WTC11 (cell line): ENCODE measurements at regions not wholly inside any gene's neighbourhood (a gene's known extent, or its start where the extent isn't known, plus 50 kb on each side); places are given as distances from the start of the nearest gene placed in this dataset.
A peak's percentile ranks its signal among the peaks of the same experiment; 100 is the strongest.

Source experiments
- ATAC-seq: fragments of 200-7000 bp; cut with Tn5 transposase; 2 replicates; pipeline ENCODE4 v1.10.0; 2021; ENCODE audit warnings: mild to moderate bottlenecking, moderate library complexity
- CTCF ChIA-PET: fragments of 300-600 bp; sonication (Branson Sonifier 250); formaldehyde crosslinking; loops from one replicate; lab custom pipeline; 2021; ENCODE audit warnings: antibody characterized with exemption; lab: Charles Lee
- POLR2A ChIA-PET: fragments of 350-600 bp; sonication (Branson Sonifier 250); formaldehyde crosslinking; loops from one replicate; lab custom pipeline; 2021; ENCODE audit warnings: antibody characterized with exemption; lab: Charles Lee
- DNase-seq: peaks from one replicate; pipeline ENCODE4 v3.0.0; 2021; ENCODE audit warnings: low spot score
- H3K27ac Mint-ChIP-seq: 2 replicates; pipeline ENCODE4 v1.8.0; 2021; ENCODE audit warnings: mixed read lengths
- H3K27me3 Mint-ChIP-seq: 2 replicates; pipeline ENCODE4 v1.8.0; 2021; ENCODE audit warnings: low read depth, mild to moderate bottlenecking, moderate library complexity, mixed read lengths
- H3K36me3 Mint-ChIP-seq: 2 replicates; pipeline ENCODE4 v1.8.0; 2021; ENCODE audit warnings: mixed read lengths
- H3K4me1 Mint-ChIP-seq: 2 replicates; pipeline ENCODE4 v1.8.0; 2022; ENCODE audit warnings: mixed read lengths
- H3K4me3 Mint-ChIP-seq: 2 replicates; pipeline ENCODE4 v1.8.0; 2021; ENCODE audit warnings: mild to moderate bottlenecking, moderate library complexity, mixed read lengths
- H3K9me3 Mint-ChIP-seq: 2 replicates; pipeline ENCODE4 v1.8.0; 2021; ENCODE audit warnings: mixed read lengths
- GABPB1 ChIP-seq: sonication (generic); formaldehyde crosslinking; IDR thresholded peaks from 2 replicates; pipeline ENCODE4 v1.8.1; 2023; ENCODE audit warnings: mild to moderate bottlenecking, missing genetic modification reagents
- JAZF1 ChIP-seq: fragments of 250-450 bp; sonication (Bioruptor Pico); IDR thresholded peaks from 2 replicates; pipeline ENCODE4 v1.9.0; 2021; ENCODE audit warnings: moderate library complexity, mild to moderate bottlenecking, inconsistent platforms
- PRRX2 ChIP-seq: fragments of 250-450 bp; sonication (Bioruptor Pico); IDR thresholded peaks from 2 replicates; pipeline ENCODE4 v1.8.0; 2021; ENCODE audit warnings: mild to moderate bottlenecking
- SMAD4 ChIP-seq: sonication (generic); formaldehyde crosslinking; IDR thresholded peaks from 2 replicates; pipeline ENCODE4 v1.8.0; 2022; ENCODE audit warnings: mild to moderate bottlenecking, missing genetic modification reagents
- TCF7 ChIP-seq: sonication (generic); formaldehyde crosslinking; IDR thresholded peaks from 2 replicates; pipeline ENCODE4 v1.8.0; 2022; ENCODE audit warnings: mild to moderate bottlenecking, low read depth, missing genetic modification reagents, moderate library complexity
- TEAD4 ChIP-seq: sonication (generic); formaldehyde crosslinking; IDR thresholded peaks from 2 replicates; pipeline ENCODE4 v1.8.0; 2022; ENCODE audit warnings: mild to moderate bottlenecking, missing genetic modification reagents
- ZNF138 ChIP-seq: sonication (generic); formaldehyde crosslinking; conservative IDR thresholded peaks from 2 replicates; pipeline ENCODE4 v1.8.1; 2022; ENCODE audit warnings: mild to moderate bottlenecking, moderate library complexity, missing genetic modification reagents
- ZNF263 ChIP-seq: sonication (generic); formaldehyde crosslinking; IDR thresholded peaks from 2 replicates; pipeline ENCODE4 v1.8.1; 2022; ENCODE audit warnings: low read depth, mild to moderate bottlenecking, moderate library complexity, missing genetic modification reagents
- ZNF671 ChIP-seq: fragments of 250-450 bp; sonication (Bioruptor Pico); IDR thresholded peaks from 2 replicates; pipeline ENCODE4 v1.8.0; 2021; ENCODE audit warnings: mild to moderate bottlenecking
- TF ChIP-seq, protein P1 (sequence below): fragments of 250-450 bp; sonication (Bioruptor Pico); IDR thresholded peaks from 2 replicates; pipeline ENCODE4 v1.9.0; 2021; ENCODE audit warnings: mild to moderate bottlenecking, borderline replicate concordance
- TF ChIP-seq, protein P2 (sequence below): fragments of 250-450 bp; sonication (Bioruptor Pico); IDR thresholded peaks from 2 replicates; pipeline ENCODE4 v1.9.0; 2021; ENCODE audit warnings: mild to moderate bottlenecking
- TF ChIP-seq, protein P3 (sequence below): fragments of 250-450 bp; sonication (Bioruptor Pico); IDR thresholded peaks from 2 replicates; pipeline ENCODE4 v2.1.2; 2022; ENCODE audit warnings: mild to moderate bottlenecking, moderate library complexity
- TF ChIP-seq, protein P4 (sequence below): sonication (generic); formaldehyde crosslinking; IDR thresholded peaks from 2 replicates; pipeline ENCODE4 v1.8.1; 2023; ENCODE audit warnings: mild to moderate bottlenecking, missing genetic modification reagents, moderate library complexity
- TF ChIP-seq, protein P5 (sequence below): fragments of 250-450 bp; sonication (Bioruptor Pico); IDR thresholded peaks from 2 replicates; pipeline ENCODE4 v1.9.0; 2021; ENCODE audit warnings: mild to moderate bottlenecking
- TF ChIP-seq, protein P6 (sequence below): sonication (generic); formaldehyde crosslinking; IDR thresholded peaks from 2 replicates; pipeline ENCODE4 v1.8.1; 2022; ENCODE audit warnings: mild to moderate bottlenecking, moderate library complexity, missing genetic modification reagents
- TF ChIP-seq, protein P7 (sequence below): sonication (generic); formaldehyde crosslinking; IDR thresholded peaks from 2 replicates; pipeline ENCODE4 v1.8.0; 2022; ENCODE audit warnings: mild to moderate bottlenecking, missing genetic modification reagents
- TF ChIP-seq, protein P8 (sequence below): sonication (generic); formaldehyde crosslinking; IDR thresholded peaks from 2 replicates; pipeline ENCODE4 v1.8.0; 2023; ENCODE audit warnings: missing genetic modification reagents, mild to moderate bottlenecking, borderline replicate concordance

DNA sequence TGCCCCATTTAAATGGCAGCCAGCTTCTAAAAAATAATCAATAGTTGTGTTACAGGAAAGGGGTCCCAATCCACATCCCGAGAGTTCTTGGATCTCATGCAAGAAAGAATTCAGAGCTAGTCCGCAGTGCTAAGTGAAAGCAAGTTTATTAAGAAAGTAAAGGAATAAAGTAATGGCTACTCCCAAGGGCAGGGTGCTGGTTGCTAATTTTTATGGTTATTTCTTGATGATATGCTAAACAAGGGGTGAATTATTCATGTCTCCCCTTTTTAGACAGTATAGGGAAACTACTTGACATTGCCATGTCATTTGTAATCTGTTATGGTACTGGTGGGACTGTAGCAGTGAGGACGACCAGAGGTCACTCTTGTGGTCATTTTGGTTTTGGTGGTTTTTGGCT lies 591.3 kb downstream of the LRFN5 start:
- H3K36me3 Mint-ChIP-seq: no peaks in the 10 kb centered on the region
- no peak for DNase-seq
- H3K4me3 Mint-ChIP-seq: no peak overlapping the region
- no peaks in the 10 kb centered on the region for H3K27me3 Mint-ChIP-seq
- peaks cover 29% of the 10 kb centered on the region for H3K4me1 Mint-ChIP-seq
- TF ChIP-seq ZNF138 (CRISPR knock-in tag): no peak
- TF ChIP-seq TCF7: no peak
- TF ChIP-seq TEAD4: no peak
- TF ChIP-seq, protein P1, sequence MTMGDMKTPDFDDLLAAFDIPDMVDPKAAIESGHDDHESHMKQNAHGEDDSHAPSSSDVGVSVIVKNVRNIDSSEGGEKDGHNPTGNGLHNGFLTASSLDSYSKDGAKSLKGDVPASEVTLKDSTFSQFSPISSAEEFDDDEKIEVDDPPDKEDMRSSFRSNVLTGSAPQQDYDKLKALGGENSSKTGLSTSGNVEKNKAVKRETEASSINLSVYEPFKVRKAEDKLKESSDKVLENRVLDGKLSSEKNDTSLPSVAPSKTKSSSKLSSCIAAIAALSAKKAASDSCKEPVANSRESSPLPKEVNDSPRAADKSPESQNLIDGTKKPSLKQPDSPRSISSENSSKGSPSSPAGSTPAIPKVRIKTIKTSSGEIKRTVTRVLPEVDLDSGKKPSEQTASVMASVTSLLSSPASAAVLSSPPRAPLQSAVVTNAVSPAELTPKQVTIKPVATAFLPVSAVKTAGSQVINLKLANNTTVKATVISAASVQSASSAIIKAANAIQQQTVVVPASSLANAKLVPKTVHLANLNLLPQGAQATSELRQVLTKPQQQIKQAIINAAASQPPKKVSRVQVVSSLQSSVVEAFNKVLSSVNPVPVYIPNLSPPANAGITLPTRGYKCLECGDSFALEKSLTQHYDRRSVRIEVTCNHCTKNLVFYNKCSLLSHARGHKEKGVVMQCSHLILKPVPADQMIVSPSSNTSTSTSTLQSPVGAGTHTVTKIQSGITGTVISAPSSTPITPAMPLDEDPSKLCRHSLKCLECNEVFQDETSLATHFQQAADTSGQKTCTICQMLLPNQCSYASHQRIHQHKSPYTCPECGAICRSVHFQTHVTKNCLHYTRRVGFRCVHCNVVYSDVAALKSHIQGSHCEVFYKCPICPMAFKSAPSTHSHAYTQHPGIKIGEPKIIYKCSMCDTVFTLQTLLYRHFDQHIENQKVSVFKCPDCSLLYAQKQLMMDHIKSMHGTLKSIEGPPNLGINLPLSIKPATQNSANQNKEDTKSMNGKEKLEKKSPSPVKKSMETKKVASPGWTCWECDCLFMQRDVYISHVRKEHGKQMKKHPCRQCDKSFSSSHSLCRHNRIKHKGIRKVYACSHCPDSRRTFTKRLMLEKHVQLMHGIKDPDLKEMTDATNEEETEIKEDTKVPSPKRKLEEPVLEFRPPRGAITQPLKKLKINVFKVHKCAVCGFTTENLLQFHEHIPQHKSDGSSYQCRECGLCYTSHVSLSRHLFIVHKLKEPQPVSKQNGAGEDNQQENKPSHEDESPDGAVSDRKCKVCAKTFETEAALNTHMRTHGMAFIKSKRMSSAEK (CRISPR knock-in tag): no peak
- TF ChIP-seq, protein P2, sequence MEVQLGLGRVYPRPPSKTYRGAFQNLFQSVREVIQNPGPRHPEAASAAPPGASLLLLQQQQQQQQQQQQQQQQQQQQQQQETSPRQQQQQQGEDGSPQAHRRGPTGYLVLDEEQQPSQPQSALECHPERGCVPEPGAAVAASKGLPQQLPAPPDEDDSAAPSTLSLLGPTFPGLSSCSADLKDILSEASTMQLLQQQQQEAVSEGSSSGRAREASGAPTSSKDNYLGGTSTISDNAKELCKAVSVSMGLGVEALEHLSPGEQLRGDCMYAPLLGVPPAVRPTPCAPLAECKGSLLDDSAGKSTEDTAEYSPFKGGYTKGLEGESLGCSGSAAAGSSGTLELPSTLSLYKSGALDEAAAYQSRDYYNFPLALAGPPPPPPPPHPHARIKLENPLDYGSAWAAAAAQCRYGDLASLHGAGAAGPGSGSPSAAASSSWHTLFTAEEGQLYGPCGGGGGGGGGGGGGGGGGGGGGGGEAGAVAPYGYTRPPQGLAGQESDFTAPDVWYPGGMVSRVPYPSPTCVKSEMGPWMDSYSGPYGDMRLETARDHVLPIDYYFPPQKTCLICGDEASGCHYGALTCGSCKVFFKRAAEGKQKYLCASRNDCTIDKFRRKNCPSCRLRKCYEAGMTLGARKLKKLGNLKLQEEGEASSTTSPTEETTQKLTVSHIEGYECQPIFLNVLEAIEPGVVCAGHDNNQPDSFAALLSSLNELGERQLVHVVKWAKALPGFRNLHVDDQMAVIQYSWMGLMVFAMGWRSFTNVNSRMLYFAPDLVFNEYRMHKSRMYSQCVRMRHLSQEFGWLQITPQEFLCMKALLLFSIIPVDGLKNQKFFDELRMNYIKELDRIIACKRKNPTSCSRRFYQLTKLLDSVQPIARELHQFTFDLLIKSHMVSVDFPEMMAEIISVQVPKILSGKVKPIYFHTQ (CRISPR knock-in tag): no peak
- TF ChIP-seq ZNF263 (CRISPR knock-in tag): no peak
- TF ChIP-seq, protein P3, sequence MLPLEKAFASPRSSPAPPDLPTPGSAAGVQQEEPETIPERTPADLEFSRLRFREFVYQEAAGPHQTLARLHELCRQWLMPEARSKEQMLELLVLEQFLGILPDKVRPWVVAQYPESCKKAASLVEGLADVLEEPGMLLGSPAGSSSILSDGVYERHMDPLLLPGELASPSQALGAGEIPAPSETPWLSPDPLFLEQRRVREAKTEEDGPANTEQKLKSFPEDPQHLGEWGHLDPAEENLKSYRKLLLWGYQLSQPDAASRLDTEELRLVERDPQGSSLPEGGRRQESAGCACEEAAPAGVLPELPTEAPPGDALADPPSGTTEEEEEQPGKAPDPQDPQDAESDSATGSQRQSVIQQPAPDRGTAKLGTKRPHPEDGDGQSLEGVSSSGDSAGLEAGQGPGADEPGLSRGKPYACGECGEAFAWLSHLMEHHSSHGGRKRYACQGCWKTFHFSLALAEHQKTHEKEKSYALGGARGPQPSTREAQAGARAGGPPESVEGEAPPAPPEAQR (CRISPR knock-in tag): no peak
- TF ChIP-seq, protein P4, sequence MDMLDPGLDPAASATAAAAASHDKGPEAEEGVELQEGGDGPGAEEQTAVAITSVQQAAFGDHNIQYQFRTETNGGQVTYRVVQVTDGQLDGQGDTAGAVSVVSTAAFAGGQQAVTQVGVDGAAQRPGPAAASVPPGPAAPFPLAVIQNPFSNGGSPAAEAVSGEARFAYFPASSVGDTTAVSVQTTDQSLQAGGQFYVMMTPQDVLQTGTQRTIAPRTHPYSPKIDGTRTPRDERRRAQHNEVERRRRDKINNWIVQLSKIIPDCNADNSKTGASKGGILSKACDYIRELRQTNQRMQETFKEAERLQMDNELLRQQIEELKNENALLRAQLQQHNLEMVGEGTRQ (CRISPR knock-in tag): no peak
- no peak for TF ChIP-seq PRRX2 (CRISPR knock-in tag)
- TF ChIP-seq SMAD4 (CRISPR knock-in tag): no peak
- TF ChIP-seq, protein P5, sequence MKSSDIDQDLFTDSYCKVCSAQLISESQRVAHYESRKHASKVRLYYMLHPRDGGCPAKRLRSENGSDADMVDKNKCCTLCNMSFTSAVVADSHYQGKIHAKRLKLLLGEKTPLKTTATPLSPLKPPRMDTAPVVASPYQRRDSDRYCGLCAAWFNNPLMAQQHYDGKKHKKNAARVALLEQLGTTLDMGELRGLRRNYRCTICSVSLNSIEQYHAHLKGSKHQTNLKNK (CRISPR knock-in tag): no peak
- TF ChIP-seq GABPB1 (CRISPR knock-in tag): no peak
- no peak for TF ChIP-seq ZNF671 (CRISPR knock-in tag)
- ATAC-seq: no peak
- ChIA-PET POLR2A (interaction anchor here (0.7 kb wide), 1 partner anchor 209 kb away, joined by 8 read pairs; no protein-coding TSS in a partner anchor), CTCF (no interaction called here)
- no peaks in the 10 kb centered on the region for H3K9me3 Mint-ChIP-seq
- H3K27ac Mint-ChIP-seq: no peak overlapping the region

DNA sequence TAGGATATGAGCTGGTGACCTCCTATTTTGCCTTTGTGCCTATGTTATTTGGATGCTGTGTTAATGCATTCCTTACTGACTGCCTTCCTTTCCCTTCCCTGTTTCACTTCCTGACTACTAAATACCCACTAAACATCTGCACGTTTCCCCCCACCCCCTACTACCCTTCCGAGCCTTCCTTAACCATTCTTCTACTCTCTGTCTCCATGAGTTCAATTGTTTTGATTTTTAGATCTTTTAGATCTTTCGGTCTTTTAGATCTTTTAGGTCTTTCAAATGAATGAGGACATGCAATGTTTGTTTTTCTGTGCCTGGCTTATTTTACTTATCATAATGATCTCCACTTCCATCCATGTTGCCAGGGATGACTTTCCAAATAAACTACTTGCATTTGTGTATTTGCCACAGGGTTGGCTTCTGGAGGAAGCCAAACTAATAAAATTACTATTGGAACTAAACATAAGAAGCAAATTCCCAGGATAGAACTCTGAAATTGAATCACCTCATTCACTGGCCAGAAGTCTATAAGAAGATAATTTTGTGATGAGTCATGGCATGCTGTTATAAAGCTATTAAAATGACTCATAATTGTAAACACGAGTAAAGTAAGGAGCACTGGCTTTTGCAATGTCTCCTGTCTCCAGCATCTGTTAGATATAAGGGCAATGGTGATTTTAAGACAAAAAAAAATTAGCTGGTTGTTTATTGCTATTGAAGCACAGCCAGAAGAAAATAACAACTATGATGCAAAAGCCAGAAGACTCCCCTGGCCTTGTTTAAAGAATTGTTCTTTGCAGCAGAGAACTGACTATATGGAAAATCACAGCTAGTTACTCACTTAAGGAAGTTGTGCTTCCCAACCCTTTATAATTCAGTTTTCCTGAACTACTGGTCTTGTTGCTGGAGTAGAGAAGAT lies 586.3 kb downstream of the LRFN5 start:
- ATAC-seq (peak; percentile 74), DNase-seq (no peak)
- ChIA-PET CTCF (no interaction called here), POLR2A (no interaction called here)
- Mint-ChIP-seq H3K27ac (peak overlapping the region; percentile 56; the same call in 1 of the 2 replicates), H3K36me3 (no peaks in the 10 kb centered on the region), H3K4me1 (peaks cover 15% of the 10 kb centered on the region), H3K4me3 (no peak overlapping the region), H3K27me3 (no peaks in the 10 kb centered on the region), H3K9me3 (no peaks in the 10 kb centered on the region)
- TF ChIP-seq, protein P6, sequence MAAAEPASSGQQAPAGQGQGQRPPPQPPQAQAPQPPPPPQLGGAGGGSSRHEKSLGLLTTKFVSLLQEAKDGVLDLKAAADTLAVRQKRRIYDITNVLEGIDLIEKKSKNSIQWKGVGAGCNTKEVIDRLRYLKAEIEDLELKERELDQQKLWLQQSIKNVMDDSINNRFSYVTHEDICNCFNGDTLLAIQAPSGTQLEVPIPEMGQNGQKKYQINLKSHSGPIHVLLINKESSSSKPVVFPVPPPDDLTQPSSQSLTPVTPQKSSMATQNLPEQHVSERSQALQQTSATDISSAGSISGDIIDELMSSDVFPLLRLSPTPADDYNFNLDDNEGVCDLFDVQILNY (CRISPR knock-in tag): no peak
- TF ChIP-seq, protein P7, sequence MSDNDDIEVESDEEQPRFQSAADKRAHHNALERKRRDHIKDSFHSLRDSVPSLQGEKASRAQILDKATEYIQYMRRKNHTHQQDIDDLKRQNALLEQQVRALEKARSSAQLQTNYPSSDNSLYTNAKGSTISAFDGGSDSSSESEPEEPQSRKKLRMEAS (CRISPR knock-in tag): no peak
- TF ChIP-seq, protein P8, sequence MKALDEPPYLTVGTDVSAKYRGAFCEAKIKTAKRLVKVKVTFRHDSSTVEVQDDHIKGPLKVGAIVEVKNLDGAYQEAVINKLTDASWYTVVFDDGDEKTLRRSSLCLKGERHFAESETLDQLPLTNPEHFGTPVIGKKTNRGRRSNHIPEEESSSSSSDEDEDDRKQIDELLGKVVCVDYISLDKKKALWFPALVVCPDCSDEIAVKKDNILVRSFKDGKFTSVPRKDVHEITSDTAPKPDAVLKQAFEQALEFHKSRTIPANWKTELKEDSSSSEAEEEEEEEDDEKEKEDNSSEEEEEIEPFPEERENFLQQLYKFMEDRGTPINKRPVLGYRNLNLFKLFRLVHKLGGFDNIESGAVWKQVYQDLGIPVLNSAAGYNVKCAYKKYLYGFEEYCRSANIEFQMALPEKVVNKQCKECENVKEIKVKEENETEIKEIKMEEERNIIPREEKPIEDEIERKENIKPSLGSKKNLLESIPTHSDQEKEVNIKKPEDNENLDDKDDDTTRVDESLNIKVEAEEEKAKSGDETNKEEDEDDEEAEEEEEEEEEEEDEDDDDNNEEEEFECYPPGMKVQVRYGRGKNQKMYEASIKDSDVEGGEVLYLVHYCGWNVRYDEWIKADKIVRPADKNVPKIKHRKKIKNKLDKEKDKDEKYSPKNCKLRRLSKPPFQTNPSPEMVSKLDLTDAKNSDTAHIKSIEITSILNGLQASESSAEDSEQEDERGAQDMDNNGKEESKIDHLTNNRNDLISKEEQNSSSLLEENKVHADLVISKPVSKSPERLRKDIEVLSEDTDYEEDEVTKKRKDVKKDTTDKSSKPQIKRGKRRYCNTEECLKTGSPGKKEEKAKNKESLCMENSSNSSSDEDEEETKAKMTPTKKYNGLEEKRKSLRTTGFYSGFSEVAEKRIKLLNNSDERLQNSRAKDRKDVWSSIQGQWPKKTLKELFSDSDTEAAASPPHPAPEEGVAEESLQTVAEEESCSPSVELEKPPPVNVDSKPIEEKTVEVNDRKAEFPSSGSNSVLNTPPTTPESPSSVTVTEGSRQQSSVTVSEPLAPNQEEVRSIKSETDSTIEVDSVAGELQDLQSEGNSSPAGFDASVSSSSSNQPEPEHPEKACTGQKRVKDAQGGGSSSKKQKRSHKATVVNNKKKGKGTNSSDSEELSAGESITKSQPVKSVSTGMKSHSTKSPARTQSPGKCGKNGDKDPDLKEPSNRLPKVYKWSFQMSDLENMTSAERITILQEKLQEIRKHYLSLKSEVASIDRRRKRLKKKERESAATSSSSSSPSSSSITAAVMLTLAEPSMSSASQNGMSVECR: no peak
- TF ChIP-seq JAZF1 (CRISPR knock-in tag): no peak
